ENCODE measurements at regions not wholly inside any gene's neighbourhood (a gene's known extent, or its start where the extent isn't known, plus 50 kb on each side); places are given as distances from the start of the nearest gene placed in this dataset.
"Not testable (repeated sequence)": the region's sequence is repeated elsewhere in the genome, so short reads cannot be mapped to it uniquely, and the experiment has no call there.

GRCh38 chr1:19024532-19024931, 68.1 kb upstream of the IFFO2 start:
- no peak for DNase-seq

- DNase-seq = no peak
Measured at GRCh38 chr1:19023787-19024186, 67.3 kb upstream of the IFFO2 start.

- DNase-seq = no peak
Measured at GRCh38 chr1:19021845-19022244, 65.4 kb upstream of the IFFO2 start.

- not testable (repeated sequence) for DNase-seq
Measured at GRCh38 chr1:19019288-19019687, 62.8 kb upstream of the IFFO2 start.

DNA sequence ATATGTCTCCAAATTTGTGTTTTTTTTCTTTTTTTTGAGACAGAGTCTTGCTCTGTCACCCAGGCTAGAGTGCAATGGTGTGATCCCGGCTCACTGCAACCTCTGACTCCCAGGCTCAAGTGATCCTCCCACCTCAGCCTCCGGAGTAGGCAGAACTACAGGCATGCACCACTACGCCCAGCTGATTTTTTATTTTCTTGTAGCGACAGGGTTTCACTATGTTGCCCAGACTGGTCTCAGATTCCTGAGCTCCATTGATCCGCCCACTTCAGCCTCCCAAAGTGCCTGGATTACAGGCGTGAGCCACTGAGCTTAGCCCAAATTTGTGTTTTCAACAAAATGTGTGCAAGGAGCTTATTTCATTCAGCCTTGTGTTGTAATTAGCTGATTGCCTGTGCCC, 59.0 kb upstream of the IFFO2 start:
- no peak for DNase-seq

DNA sequence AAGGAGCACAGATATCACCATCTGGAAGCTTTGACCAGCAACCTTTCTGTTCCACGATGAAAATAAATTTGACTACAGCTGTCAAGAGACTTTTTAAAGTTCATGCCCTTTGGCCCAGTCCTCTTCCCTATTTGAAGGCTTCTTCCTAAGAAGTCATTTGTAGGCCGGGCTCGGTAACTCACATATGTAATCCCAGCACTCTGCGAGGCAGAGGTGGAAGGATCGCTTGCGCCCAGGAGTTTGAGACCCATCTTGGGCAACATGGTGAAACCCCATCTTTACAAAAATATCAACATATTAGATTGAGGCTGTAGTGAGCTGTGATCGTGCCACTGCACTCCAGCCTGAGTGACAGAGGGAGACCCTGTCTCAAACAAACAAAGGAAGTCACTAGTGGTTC, 58.3 kb upstream of the IFFO2 start:
- no peak for DNase-seq

- no peak for DNase-seq
Measured at GRCh38 chr1:19013826-19014548, 57.5 kb upstream of the IFFO2 start.

DNA sequence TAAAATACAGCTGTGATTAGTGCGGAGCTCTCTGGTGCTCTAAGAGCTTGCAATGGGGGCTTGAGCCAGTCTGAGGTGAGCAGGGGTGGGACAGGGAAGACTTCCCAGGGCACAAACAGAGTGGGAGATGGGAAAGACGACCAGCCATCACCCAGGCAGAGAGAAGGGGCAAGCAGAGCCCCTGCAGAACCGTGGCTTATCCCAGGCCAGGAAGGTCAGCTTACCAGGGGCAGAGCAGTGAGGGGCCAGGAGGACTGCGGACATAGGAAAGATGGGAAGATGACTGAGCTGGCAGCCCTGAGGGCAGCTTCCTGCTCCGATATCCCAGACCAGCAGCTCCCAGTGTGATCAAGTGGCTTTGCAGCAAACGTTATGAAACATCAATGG, 55.4 kb upstream of the IFFO2 start:
- no peak for DNase-seq

DNA sequence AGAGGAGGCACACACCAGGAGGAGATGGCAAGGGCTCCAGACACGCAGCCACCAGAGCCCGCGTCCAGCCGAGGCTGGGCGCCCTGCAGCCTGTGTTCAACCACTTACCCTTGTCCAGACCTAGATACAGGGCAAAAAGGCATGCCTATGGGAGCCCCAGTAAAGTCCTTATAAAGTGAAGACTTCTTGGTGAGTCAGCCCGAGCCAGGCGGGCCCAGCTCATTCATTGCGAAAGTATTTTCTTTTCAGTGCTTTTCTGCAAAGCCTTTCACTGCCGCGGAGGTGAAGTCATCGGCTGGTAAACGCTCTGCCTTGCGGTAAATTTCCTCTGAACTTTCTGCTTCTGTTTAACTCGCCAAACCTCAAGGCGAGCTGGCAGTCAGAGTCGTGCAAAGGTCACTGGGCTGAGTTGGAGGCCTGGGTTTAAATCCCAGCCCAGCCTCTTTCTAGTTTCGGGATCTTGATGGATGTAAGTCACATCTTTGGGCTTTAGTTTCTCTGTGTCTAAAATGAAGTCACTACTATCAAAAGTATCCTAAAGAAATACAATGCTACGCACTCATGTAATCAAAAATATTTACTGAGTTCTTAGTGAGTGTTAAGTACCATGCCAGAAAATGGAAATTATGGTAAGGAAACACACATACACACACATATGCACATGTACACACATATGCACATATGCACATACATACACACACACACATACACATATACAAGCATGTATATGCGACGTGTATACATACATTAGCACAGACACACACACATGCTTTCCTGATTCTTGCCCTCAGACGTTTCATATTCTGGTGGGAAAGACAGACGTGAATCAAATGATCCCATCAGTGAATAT, 54.7 kb upstream of the IFFO2 start:
- DNase-seq = peak; percentile 30

GRCh38 chr1:19010503-19010902, 54.0 kb upstream of the IFFO2 start:
- DNase-seq = no peak

DNA sequence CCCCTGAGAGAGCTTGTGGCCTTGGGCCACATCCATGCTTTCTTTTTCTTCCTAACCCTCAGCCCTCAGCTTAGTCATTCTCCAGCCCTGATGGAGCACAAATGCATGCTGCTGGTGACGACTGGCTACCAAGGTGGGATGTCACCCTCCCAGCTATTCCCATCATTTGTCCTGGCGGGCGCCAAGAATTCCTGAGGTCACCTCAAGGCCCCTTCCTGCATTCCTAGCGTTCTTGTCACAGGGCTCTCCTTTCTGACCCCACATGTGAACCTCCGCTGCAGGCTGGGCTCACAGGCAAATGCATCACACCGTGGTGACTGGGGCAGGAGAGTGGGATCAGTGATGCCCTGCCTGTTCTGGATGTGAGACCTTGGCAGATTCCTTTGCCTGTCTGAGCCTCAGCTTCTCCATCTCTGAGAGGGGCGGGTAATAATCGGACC, 53.4 kb upstream of the IFFO2 start:
- no peak for DNase-seq

DNA sequence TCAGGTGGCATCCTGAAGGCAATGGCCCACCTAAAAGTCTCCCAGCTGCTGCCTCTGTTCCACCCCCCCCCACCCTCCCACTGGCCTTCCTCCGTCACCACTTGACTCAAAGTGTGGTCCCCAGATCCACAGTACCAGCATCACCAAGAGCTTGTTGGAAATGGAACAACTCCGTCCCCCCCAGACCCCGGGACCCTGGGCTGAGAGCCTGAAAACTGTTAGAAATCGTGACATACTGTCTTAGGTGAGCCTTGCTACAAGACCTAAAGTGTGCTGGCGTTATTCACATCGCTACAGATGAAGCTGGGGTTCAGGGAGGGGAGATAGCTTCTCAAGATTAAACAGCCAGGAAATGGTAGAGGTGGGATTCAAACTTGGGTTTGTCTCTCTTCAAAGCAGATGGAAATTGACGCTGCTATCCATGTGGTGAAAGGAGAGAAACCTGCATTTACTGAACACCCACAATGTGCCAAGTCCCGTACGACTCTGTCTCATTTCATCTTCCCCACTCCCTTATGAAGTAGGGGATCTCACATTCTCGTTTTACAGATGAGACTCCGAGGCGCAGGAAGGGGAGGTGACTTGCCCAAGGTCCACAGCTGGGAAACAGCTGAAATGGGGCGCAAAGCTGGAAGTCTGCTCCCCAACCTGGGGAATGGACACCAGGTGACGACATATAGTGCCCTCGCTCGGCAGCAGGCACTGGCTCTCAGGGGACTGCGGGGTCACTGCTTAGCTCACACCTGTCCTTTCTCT, 52.8 kb upstream of the IFFO2 start:
- no peak for DNase-seq

GRCh38 chr1:19007491-19008441, 51.3 kb upstream of the IFFO2 start:
- no peak for DNase-seq

- DNase-seq = no peak
Measured at GRCh38 chr1:19006837-19007271, 50.4 kb upstream of the IFFO2 start.

Data from skin of body (tissue), 1 donor.